ENCODE measurements at regions not wholly inside any gene's neighbourhood (a gene's known extent, or its start where the extent isn't known, plus 50 kb on each side); places are given as distances from the start of the nearest gene placed in this dataset.

DNA sequence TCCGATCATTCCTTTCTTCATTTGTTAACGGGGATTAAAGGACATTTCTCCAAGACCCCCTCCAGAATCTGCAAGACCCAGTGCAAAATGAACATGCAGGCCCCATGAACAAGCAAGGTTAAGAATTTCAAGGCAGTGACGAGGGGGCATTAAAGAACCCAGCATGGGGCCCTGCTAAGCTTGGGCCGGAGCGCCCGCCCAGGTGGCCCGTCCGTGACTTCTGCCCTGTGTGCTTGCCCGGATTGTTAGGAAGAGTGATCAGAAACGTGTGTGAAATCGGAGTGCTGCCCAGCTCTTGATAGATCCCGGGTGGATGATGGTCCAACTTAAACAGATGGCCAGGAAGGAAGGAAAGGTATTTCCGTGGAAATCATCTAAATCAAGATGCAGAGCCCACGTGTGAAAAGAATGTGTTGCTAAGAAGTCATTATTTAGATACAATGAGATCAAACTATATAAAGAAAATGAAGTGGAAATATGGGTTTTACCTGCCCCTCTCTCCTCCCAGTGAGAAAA, 213.6 kb downstream of the KLF6 start:
- TF ChIP-seq CHD2 (IDR thresholded peaks at IDR 0.05; ENCODE audit: low read length, partially characterized antibody) (no peak), POLR2AphosphoS5 (IDR thresholded peaks at IDR 0.05; ENCODE audit: low read depth, low read length) (no peak), RFX5 (IDR thresholded peaks at IDR 0.05; ENCODE audit: low read length) (no peak), NRF1 (IDR thresholded peaks at IDR 0.05; ENCODE audit: low read depth, low read length) (no peak), EZH2phosphoT487 (IDR thresholded peaks at IDR 0.05; ENCODE audit: borderline replicate concordance, low read depth) (no peak), SIN3A (IDR thresholded peaks at IDR 0.05; ENCODE audit: borderline replicate concordance, low read depth, low read length) (no peak), JUND (IDR thresholded peaks at IDR 0.05) (no peak), RAD21 (IDR thresholded peaks at IDR 0.05; ENCODE audit: low read length) (no peak), NFIC (IDR thresholded peaks at IDR 0.05; ENCODE audit: borderline replicate concordance) (no peak)
- TF ChIP-seq, protein P1, sequence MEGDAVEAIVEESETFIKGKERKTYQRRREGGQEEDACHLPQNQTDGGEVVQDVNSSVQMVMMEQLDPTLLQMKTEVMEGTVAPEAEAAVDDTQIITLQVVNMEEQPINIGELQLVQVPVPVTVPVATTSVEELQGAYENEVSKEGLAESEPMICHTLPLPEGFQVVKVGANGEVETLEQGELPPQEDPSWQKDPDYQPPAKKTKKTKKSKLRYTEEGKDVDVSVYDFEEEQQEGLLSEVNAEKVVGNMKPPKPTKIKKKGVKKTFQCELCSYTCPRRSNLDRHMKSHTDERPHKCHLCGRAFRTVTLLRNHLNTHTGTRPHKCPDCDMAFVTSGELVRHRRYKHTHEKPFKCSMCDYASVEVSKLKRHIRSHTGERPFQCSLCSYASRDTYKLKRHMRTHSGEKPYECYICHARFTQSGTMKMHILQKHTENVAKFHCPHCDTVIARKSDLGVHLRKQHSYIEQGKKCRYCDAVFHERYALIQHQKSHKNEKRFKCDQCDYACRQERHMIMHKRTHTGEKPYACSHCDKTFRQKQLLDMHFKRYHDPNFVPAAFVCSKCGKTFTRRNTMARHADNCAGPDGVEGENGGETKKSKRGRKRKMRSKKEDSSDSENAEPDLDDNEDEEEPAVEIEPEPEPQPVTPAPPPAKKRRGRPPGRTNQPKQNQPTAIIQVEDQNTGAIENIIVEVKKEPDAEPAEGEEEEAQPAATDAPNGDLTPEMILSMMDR (IDR thresholded peaks at IDR 0.05), result no peak
- TF ChIP-seq, protein P2, sequence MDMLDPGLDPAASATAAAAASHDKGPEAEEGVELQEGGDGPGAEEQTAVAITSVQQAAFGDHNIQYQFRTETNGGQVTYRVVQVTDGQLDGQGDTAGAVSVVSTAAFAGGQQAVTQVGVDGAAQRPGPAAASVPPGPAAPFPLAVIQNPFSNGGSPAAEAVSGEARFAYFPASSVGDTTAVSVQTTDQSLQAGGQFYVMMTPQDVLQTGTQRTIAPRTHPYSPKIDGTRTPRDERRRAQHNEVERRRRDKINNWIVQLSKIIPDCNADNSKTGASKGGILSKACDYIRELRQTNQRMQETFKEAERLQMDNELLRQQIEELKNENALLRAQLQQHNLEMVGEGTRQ (IDR thresholded peaks at IDR 0.05; ENCODE audit: borderline replicate concordance, low read depth, low read length), result no peak

Measured in SK-N-SH (cell line).